Muscle of leg (tissue), 3 donors: ENCODE measurements at regions not wholly inside any gene's neighbourhood (a gene's known extent, or its start where the extent isn't known, plus 50 kb on each side); places are given as distances from the start of the nearest gene placed in this dataset.

Experiments
- DNase-seq: peaks from one replicate; pipeline ENCODE4 v3.0.0; 2013
- H3K27ac ChIP-seq: one replicate; pipeline ENCODE4 v1.5.1; 2013; ENCODE audit warnings: mild to moderate bottlenecking, low read length, control low read depth
- H3K27me3 ChIP-seq: one replicate; pipeline ENCODE4 v1.6.1; 2013; ENCODE audit warnings: low read length; ENCODE audit not compliant: control insufficient read depth, insufficient read depth
- H3K36me3 ChIP-seq: one replicate; pipeline ENCODE4 v1.6.1; 2013; ENCODE audit warnings: low read length; ENCODE audit not compliant: control insufficient read depth, insufficient read depth
- H3K4me1 ChIP-seq: one replicate; pipeline ENCODE4 v1.6.1; 2013; ENCODE audit warnings: low read length; ENCODE audit not compliant: control insufficient read depth, insufficient read depth
- H3K4me3 ChIP-seq: one replicate; pipeline ENCODE4 v1.5.1; 2013; ENCODE audit warnings: low read length, control low read depth
- H3K9me3 ChIP-seq: replicated peaks from 2 replicates; pipeline ENCODE4 v1.6.1; 2013; ENCODE audit warnings: low read depth, low read length; ENCODE audit not compliant: control insufficient read depth
- WGBS: methylation state at CpG from one replicate; pipeline ENCODE4 v1.1.5; 2013; ENCODE audit warnings: missing lambda C conversion rate; ENCODE audit not compliant: insufficient coverage; 5-methylcytosine and 5-hydroxymethylcytosine counted together

GRCh38 chr16:54397838-54398237 lies 111.3 kb upstream of the IRX3 start:
- DNase-seq = no peak
- Histone ChIP-seq H3K27ac (no peak overlapping the region), H3K4me3 (no peak overlapping the region), H3K9me3 (no peaks in the 10 kb centered on the region), H3K4me1 (peaks cover 27% of the 10 kb centered on the region), H3K27me3 (peaks cover 2% of the 10 kb centered on the region), H3K36me3 (no peaks in the 10 kb centered on the region)
- WGBS = 76% methylated on average over 2 of the region's 3 CpGs

DNA sequence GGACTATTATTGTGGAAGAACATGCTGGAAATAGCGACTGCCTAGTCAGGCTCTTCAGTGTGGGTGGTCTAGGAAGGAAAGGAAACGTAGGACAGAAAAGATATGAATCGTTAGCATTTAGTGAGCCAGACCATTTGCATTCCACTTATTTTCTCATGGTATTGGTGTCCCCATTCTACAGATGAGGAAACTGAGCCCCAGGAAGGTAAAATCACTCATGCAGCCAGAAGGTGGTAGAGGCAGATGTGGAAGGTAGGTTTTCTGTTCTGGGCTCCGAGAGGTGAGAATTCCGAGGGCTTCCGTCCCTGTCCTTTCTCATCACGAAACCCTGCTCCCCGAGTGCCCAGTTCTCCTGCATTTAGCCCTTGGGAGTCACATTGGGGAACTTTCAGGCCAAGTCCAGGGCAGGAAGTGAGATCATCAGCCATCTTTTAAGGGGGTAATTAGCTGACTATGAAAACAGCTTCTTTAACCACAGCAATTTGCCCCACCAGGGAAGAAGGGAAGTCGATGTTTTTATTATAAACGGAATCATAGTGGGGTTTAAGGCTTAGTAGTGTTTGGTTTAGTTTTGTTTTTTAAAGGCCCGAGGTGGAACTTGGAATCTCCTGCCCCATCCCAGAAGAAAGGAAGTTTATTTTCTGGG lies 110.7 kb upstream of the IRX3 start:
- Histone ChIP-seq H3K27ac (no peak overlapping the region), H3K9me3 (no peaks in the 10 kb centered on the region), H3K36me3 (no peaks in the 10 kb centered on the region), H3K4me3 (no peak overlapping the region), H3K4me1 (peaks cover 21% of the 10 kb centered on the region), H3K27me3 (peaks cover 2% of the 10 kb centered on the region)
- 80% methylated on average over 6 of the region's 11 CpGs for WGBS
- DNase-seq = no peak

- WGBS = 97% methylated on average over 5 of the region's 8 CpGs
- H3K27me3 ChIP-seq = no peaks in the 10 kb centered on the region
These were observed 103.4 kb upstream of the IRX3 start for GRCh38 chr16:54389836-54390494.

GRCh38 chr16:54385141-54385540 lies 98.6 kb upstream of the IRX3 start:
- Histone ChIP-seq H3K4me1 (no peaks in the 10 kb centered on the region), H3K36me3 (no peaks in the 10 kb centered on the region), H3K27me3 (no peaks in the 10 kb centered on the region), H3K4me3 (no peak overlapping the region), H3K27ac (no peak overlapping the region), H3K9me3 (no peaks in the 10 kb centered on the region)
- no CpG with 5 or more reads among the region's 2 CpGs for WGBS
- DNase-seq = no peak

More at GRCh38 chr16:54389836-54390494, 103.4 kb upstream of the IRX3 start:
- H3K36me3 ChIP-seq = no peaks in the 10 kb centered on the region
- no peaks in the 10 kb centered on the region for H3K9me3 ChIP-seq
- no peaks in the 10 kb centered on the region for H3K4me1 ChIP-seq
- no peak overlapping the region for H3K4me3 ChIP-seq
- no peak for DNase-seq
- no peak overlapping the region for H3K27ac ChIP-seq

DNA sequence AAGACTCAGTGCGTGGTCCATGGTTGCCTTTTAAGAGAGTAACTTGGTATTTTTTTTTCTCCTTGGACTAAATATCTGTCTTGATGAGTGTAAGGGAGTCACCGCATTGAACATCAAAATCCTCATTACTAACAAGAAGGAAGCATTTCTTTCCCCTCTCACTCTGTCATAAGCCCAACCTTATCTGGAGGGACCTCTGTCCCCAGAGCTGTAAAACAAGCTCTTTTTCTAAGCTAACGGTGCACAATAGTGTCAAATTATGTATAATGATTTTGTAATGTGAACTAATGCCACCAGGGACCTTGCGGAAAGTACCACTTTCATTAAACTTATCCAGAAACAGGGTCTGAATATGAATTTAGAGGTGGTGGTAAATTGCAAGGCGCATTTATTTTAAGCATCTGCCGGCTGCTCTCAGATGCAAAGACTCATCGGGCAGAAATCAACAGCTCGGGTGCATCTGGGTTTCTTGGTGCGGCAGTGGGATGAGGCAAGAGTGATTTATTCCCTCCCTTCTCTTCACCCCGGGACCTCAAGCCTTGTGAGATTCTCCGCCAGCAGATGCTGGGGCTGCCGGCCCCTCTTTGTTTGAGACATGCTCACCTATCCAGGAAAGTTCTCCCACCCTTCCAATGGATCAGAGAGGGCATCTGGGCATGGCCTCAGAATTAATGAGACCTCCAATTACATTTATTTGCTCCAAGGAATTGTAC lies 95.2 kb upstream of the IRX3 start:
- no peaks in the 10 kb centered on the region for H3K27me3 ChIP-seq
- no peaks in the 10 kb centered on the region for H3K4me1 ChIP-seq
- no peak for DNase-seq
- H3K4me3 ChIP-seq = no peak overlapping the region
- no peaks in the 10 kb centered on the region for H3K36me3 ChIP-seq
- 60% methylated on average over 1 of the region's 12 CpGs for WGBS
- H3K27ac ChIP-seq = no peak overlapping the region
- H3K9me3 ChIP-seq = no peaks in the 10 kb centered on the region

- no peak for DNase-seq
- Histone ChIP-seq H3K4me1 (peaks cover 26% of the 10 kb centered on the region), H3K27ac (no peak overlapping the region), H3K36me3 (no peaks in the 10 kb centered on the region), H3K9me3 (no peaks in the 10 kb centered on the region), H3K27me3 (peaks cover 25% of the 10 kb centered on the region), H3K4me3 (no peak overlapping the region)
- WGBS = 46% methylated on average over 7 of the region's 8 CpGs
These were observed 88.5 kb upstream of the IRX3 start for GRCh38 chr16:54375071-54375470.

- WGBS = 1% methylated on average over 17 of the region's 27 CpGs
- H3K27me3 ChIP-seq = peaks cover 29% of the 10 kb centered on the region
- peak; percentile 26 for DNase-seq
- H3K4me3 ChIP-seq = no peak overlapping the region
- H3K9me3 ChIP-seq = no peaks in the 10 kb centered on the region
- peaks cover 26% of the 10 kb centered on the region for H3K4me1 ChIP-seq
- no peaks in the 10 kb centered on the region for H3K36me3 ChIP-seq
- H3K27ac ChIP-seq = no peak overlapping the region
These were observed 87.2 kb upstream of the IRX3 start for GRCh38 chr16:54373534-54374520.

GRCh38 chr16:54370278-54371040 lies 83.9 kb upstream of the IRX3 start:
- 46% methylated on average over 10 of the region's 29 CpGs for WGBS
- Histone ChIP-seq H3K27me3 (peaks cover 29% of the 10 kb centered on the region), H3K9me3 (no peaks in the 10 kb centered on the region), H3K36me3 (no peaks in the 10 kb centered on the region), H3K4me3 (no peak overlapping the region), H3K4me1 (peaks cover 28% of the 10 kb centered on the region), H3K27ac (peak overlapping the region; percentile 71)
- DNase-seq = peak; percentile 71

- 60% methylated on average over 2 of the region's 8 CpGs for WGBS
- Histone ChIP-seq H3K36me3 (no peaks in the 10 kb centered on the region), H3K27ac (no peak overlapping the region), H3K4me3 (no peak overlapping the region), H3K4me1 (peaks cover 28% of the 10 kb centered on the region), H3K27me3 (peaks cover 25% of the 10 kb centered on the region), H3K9me3 (no peaks in the 10 kb centered on the region)
- DNase-seq = no peak
These were observed 83.3 kb upstream of the IRX3 start for GRCh38 chr16:54369861-54370260.
